Peyer's patch (tissue), 4 donors: ENCODE measurements at regions not wholly inside any gene's neighbourhood (a gene's known extent, or its start where the extent isn't known, plus 50 kb on each side); places are given as distances from the start of the nearest gene placed in this dataset.
"Not testable (repeated sequence)": the region's sequence is repeated elsewhere in the genome, so short reads cannot be mapped to it uniquely, and the experiment has no call there.

Experiments used
- POLR2A ChIP-seq, 2 donors: fragments of 450-650 bp; IDR thresholded peaks; one replicate each; pipeline ENCODE4 v1.5.1; 2017; ENCODE audit warnings: antibody characterized with exemption in 2 of 2, mild to moderate bottlenecking in 2 of 2, moderate library complexity in 2 of 2
- TF ChIP-seq, protein P1 (sequence below), 6 experiments: fragments of 450-650 bp in 4 of 6; fragments of 200-600 bp in 2 of 6; sonication (generic) in 1 of 6; IDR thresholded peaks; one replicate each; pipeline ENCODE4 v1.5.1; 2017 to 2019; ENCODE audit warnings: antibody characterized with exemption in 6 of 6, mild to moderate bottlenecking in 3 of 6, moderate library complexity in 1 of 6

DNA sequence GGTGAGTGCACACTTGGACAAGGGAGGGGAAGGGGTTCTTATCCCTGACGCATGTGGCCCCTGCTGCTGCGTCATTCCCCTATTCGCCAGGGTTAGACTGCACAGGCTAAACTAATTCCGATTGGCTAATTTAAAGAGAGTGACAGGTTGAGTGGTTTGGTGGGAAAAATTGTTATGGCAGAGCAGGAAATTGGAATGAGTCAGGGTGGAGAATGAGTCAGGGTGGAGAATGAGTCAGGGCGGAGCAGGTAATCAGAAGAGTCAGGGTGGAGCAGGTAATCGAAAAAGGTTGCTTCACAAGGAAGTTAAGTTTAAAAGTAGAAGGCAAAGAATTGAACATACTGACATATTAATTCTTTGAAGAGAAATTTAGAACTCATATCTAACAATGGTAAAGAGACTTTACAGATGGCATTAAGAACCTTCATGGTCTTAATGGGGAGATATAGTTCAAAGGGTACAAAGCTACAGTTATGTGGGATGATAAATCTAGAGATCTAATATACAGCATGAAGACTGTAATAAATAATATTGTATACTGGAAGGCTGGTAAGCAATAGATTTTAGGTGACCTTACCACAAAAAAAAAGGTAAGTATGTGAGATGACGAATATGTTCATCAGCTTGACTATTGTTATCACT is 60.5 kb upstream of the XPO1 start:
- TF ChIP-seq, protein P1, sequence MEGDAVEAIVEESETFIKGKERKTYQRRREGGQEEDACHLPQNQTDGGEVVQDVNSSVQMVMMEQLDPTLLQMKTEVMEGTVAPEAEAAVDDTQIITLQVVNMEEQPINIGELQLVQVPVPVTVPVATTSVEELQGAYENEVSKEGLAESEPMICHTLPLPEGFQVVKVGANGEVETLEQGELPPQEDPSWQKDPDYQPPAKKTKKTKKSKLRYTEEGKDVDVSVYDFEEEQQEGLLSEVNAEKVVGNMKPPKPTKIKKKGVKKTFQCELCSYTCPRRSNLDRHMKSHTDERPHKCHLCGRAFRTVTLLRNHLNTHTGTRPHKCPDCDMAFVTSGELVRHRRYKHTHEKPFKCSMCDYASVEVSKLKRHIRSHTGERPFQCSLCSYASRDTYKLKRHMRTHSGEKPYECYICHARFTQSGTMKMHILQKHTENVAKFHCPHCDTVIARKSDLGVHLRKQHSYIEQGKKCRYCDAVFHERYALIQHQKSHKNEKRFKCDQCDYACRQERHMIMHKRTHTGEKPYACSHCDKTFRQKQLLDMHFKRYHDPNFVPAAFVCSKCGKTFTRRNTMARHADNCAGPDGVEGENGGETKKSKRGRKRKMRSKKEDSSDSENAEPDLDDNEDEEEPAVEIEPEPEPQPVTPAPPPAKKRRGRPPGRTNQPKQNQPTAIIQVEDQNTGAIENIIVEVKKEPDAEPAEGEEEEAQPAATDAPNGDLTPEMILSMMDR (IDR thresholded peaks at IDR 0.05) = not testable (repeated sequence)
- TF ChIP-seq POLR2A (IDR thresholded peaks at IDR 0.05) = not testable (repeated sequence)
